ENCODE measurements at regions not wholly inside any gene's neighbourhood (a gene's known extent, or its start where the extent isn't known, plus 50 kb on each side); places are given as distances from the start of the nearest gene placed in this dataset.

DNA sequence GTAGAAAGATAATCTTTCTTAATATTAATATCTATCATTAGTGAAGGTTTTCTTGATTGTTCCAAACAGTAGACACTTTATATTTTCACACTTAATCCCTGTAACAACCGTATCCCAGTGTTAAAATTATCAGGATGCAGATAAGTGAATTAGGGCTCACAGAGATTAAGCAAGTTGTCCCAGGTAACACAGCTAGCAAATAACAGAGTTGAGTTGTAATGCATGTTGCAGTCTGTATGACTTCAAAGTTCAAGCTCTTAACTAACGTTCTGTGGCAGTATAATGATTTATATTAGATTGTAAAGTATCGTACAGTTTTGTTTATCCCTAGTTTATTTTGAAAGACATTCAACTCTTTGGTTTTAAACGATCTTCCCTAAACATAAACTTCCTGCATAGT, 517.5 kb downstream of the TFAP2B start:
- TF ChIP-seq CTCF (IDR thresholded peaks at IDR 0.05) (no peak), EZH2 (IDR thresholded peaks at IDR 0.05) (no peak)
